SU-DHL-6 (cell line): ENCODE measurements at regions not wholly inside any gene's neighbourhood (a gene's known extent, or its start where the extent isn't known, plus 50 kb on each side); places are given as distances from the start of the nearest gene placed in this dataset.

Experiments
- CTCF ChIP-seq: fragments of 200-600 bp; sonication (generic); IDR thresholded peaks from one replicate; pipeline ENCODE4 v1.5.1; 2017; ENCODE audit warnings: antibody characterized with exemption, mild to moderate bottlenecking, low read length, moderate library complexity; ENCODE audit not compliant: insufficient read depth, poor library complexity, severe bottlenecking
- EZH2phosphoT487 ChIP-seq: fragments of 200-600 bp; sonication (generic), shearing (Covaris generic); conservative IDR thresholded peaks from 2 replicates; pipeline ENCODE4 v1.6.1; 2018; ENCODE audit warnings: mild to moderate bottlenecking, antibody characterized with exemption, low read length, moderate library complexity, mixed read lengths

GRCh38 chr6:25173951-25174474 lies 105.2 kb upstream of the CARMIL1 start:
- TF ChIP-seq CTCF = no peak
- no peak for TF ChIP-seq EZH2phosphoT487
